IMR-90 (cell line): ENCODE measurements at regions not wholly inside any gene's neighbourhood (a gene's known extent, or its start where the extent isn't known, plus 50 kb on each side); places are given as distances from the start of the nearest gene placed in this dataset.

ENCODE experiments used
- BHLHE40 ChIP-seq: fragments of 150-350 bp; IDR thresholded peaks from 2 replicates; pipeline ENCODE4 v1.6.1; 2016; ENCODE audit warnings: mild to moderate bottlenecking, low read depth, low read length
- CEBPB ChIP-seq: IDR thresholded peaks from 2 replicates; pipeline ENCODE4 v1.6.1; 2012; ENCODE audit warnings: low read depth, low read length, improper control_type of control experiment
- CHD1 ChIP-seq: IDR thresholded peaks from 2 replicates; pipeline ENCODE4 v1.6.1; 2012; ENCODE audit warnings: low read depth, low read length, improper control_type of control experiment
- FOS ChIP-seq: fragments of 150-350 bp; IDR thresholded peaks from 2 replicates; pipeline ENCODE4 v1.6.1; 2016; ENCODE audit warnings: low read depth, low read length
- MAZ ChIP-seq: IDR thresholded peaks from 2 replicates; pipeline ENCODE4 v1.6.1; 2012; ENCODE audit warnings: low read depth, mild to moderate bottlenecking, low read length, improper control_type of control experiment, moderate library complexity, borderline replicate concordance
- NFE2L2 ChIP-seq: fragments of 150-350 bp; IDR thresholded peaks from 2 replicates; pipeline ENCODE4 v1.6.1; 2016; ENCODE audit warnings: low read depth, mild to moderate bottlenecking, low read length
- POLR2A ChIP-seq: IDR thresholded peaks from 2 replicates; pipeline ENCODE4 v1.6.1; 2012; ENCODE audit warnings: mild to moderate bottlenecking, low read depth, low read length
- RAD21 ChIP-seq: IDR thresholded peaks from 2 replicates; pipeline ENCODE4 v1.6.1; 2012; ENCODE audit warnings: low read length, improper control_type of control experiment
- RCOR1 ChIP-seq: IDR thresholded peaks from 2 replicates; pipeline ENCODE4 v1.6.1; 2012; ENCODE audit warnings: mild to moderate bottlenecking, low read length, improper control_type of control experiment; ENCODE audit not compliant: insufficient replicate concordance
- RFX5 ChIP-seq: IDR thresholded peaks from 2 replicates; pipeline ENCODE4 v1.8.0; 2012; ENCODE audit warnings: low read depth, mild to moderate bottlenecking, low read length, moderate library complexity
- SMC3 ChIP-seq: fragments of 150-350 bp; IDR thresholded peaks from 2 replicates; pipeline ENCODE4 v1.6.1; 2016; ENCODE audit warnings: low read depth, mild to moderate bottlenecking, antibody characterized with exemption, low read length, moderate library complexity
- TF ChIP-seq, protein P1 (sequence below): conservative IDR thresholded peaks from 2 replicates; pipeline ENCODE4 v1.5.1; 2012; ENCODE audit warnings: mild to moderate bottlenecking, low read depth, low read length, improper control_type of control experiment
- TF ChIP-seq, protein P2 (sequence below): fragments of 150-350 bp; IDR thresholded peaks from 2 replicates; pipeline ENCODE4 v1.6.1; 2016; ENCODE audit warnings: low read depth, mild to moderate bottlenecking, low read length, moderate library complexity, borderline replicate concordance
- TF ChIP-seq, protein P3 (sequence below): fragments of 150-350 bp; IDR thresholded peaks from 2 replicates; pipeline ENCODE4 v1.6.1; 2017; ENCODE audit warnings: mild to moderate bottlenecking, antibody characterized with exemption, low read length, low read depth

DNA sequence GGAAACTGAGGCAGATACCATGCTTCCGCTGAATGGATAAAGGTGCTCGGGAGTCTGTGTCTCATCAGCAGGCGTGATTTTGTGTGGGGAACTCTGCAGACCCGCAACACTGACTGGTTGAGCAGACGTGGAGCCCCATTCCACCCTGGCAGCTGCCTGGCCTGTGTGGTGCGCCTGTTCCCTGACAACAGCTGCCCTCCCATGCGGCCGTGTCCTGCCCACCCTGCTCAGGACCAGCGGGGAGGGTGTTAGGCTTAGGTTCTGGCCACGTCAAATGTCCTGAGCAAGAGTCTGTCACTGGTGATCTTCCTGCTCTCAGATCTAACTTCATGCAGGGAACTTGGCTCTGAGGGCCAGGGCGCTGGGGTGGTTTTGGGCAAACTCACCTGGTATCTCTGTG lies 417.7 kb upstream of the IRX4 start:
- TF ChIP-seq RAD21 (no peak), RFX5 (no peak), RCOR1 (no peak), POLR2A (no peak), MAZ (no peak), CEBPB (no peak), CHD1 (no peak), NFE2L2 (no peak), SMC3 (no peak), FOS (no peak), BHLHE40 (no peak)
- TF ChIP-seq, protein P1, sequence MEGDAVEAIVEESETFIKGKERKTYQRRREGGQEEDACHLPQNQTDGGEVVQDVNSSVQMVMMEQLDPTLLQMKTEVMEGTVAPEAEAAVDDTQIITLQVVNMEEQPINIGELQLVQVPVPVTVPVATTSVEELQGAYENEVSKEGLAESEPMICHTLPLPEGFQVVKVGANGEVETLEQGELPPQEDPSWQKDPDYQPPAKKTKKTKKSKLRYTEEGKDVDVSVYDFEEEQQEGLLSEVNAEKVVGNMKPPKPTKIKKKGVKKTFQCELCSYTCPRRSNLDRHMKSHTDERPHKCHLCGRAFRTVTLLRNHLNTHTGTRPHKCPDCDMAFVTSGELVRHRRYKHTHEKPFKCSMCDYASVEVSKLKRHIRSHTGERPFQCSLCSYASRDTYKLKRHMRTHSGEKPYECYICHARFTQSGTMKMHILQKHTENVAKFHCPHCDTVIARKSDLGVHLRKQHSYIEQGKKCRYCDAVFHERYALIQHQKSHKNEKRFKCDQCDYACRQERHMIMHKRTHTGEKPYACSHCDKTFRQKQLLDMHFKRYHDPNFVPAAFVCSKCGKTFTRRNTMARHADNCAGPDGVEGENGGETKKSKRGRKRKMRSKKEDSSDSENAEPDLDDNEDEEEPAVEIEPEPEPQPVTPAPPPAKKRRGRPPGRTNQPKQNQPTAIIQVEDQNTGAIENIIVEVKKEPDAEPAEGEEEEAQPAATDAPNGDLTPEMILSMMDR = no peak
- TF ChIP-seq, protein P2, sequence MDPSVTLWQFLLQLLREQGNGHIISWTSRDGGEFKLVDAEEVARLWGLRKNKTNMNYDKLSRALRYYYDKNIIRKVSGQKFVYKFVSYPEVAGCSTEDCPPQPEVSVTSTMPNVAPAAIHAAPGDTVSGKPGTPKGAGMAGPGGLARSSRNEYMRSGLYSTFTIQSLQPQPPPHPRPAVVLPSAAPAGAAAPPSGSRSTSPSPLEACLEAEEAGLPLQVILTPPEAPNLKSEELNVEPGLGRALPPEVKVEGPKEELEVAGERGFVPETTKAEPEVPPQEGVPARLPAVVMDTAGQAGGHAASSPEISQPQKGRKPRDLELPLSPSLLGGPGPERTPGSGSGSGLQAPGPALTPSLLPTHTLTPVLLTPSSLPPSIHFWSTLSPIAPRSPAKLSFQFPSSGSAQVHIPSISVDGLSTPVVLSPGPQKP = no peak
- TF ChIP-seq, protein P3, sequence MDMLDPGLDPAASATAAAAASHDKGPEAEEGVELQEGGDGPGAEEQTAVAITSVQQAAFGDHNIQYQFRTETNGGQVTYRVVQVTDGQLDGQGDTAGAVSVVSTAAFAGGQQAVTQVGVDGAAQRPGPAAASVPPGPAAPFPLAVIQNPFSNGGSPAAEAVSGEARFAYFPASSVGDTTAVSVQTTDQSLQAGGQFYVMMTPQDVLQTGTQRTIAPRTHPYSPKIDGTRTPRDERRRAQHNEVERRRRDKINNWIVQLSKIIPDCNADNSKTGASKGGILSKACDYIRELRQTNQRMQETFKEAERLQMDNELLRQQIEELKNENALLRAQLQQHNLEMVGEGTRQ = no peak
